A172 (cell line): ENCODE measurements at regions not wholly inside any gene's neighbourhood (a gene's known extent, or its start where the extent isn't known, plus 50 kb on each side); places are given as distances from the start of the nearest gene placed in this dataset.
A peak's percentile ranks its signal among the peaks of the same experiment; 100 is the strongest.
"Not testable (repeated sequence)": the region's sequence is repeated elsewhere in the genome, so short reads cannot be mapped to it uniquely, and the experiment has no call there.

Experiments
- DNase-seq: peaks from one replicate; pipeline ENCODE4 v3.0.0-alpha.2; 2015; ENCODE audit warnings: low spot score

DNA sequence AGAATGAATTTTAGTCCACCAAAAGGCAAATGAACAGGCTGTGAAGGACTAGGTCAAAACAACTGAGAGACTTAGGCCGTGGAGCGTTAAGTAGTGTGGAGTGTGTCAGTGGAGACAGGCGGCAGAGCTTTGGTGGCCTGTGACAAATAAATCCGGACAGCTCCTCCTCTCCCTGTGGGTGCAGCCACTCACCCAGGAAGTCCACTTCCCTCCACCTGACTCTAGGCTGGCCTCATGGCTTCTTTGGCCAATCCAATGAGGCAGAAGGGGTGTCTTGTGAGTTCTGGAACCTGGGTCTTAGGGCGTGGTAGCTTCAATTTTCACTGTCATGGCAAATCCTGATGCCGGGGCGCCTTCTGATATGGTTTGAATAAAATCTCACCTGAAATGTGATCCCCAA, 180.9 kb upstream of the C14orf180 start:
- no peak for DNase-seq

DNA sequence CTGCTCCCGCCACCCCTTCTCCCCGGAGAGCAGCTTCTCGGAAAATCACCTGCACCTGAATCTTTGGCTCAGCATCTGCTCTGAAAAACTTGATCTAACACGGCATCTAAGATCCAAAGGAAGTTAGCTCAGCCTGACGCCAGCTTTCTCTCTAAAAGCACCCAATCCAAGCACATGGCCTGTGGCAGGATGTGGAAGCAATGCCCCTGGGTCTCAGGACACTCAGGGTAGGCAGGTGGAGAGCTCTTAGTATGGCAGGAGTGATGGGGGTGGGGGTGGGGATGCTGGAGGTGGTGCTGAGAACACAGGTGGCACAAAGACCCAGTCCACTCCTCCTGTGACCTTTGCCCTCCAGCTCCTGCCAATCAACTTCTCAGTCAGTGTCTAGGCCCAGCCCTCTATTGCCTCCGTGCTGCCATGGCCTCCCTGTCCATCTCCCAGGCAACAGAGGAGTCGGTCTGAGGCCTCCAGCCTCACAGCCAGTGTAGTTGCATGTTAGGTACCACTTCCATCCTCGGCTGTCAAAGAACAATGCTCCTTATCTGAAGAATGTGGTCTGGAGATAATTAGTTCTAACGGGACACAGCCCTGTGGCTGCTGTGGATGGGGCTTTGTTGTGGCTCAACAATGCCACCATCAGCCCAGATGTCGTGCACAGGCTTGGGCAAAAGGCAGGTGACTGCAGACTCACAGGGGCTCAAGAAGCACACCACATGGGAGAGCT, 180.0 kb upstream of the C14orf180 start:
- DNase-seq: peak; percentile 1

DNA sequence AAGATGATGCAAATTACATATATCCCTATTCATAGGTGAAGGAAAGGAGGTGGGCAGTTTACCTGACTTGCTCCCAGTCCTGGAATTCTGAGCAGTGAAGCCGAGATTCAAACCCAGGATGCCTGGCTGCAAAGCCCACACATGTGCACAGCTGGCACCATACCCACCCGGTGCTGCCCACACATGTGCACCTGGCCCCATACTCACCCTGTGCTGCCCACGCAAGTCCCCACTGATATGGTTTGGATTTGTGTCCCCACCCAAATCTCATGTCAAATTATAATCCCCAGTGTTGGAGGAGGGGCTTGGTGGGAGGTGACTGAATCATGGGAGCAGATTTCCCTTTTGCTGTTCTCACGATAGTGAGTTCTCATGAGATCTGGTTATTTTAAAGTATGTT, 179.2 kb upstream of the C14orf180 start:
- no peak for DNase-seq

DNA sequence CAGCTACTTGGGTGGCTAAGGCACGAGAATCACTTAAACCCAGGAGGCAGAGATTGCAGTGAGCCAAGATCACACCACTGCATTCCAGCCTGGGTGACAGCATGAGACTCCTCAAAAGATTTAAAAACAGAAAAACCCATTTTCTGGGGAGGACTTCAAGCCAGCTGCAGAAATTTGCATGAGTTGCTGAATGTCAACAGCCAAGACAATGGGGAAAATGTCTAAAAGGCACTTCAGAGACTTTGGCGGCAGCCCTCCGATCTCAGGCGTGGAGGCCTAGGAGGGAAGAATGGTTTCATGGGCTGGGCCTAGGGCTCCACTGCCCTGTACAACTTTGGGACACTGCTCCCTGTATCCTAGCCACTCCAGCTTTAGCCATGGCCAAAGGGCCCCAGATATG, 177.8 kb upstream of the C14orf180 start:
- no peak for DNase-seq

DNA sequence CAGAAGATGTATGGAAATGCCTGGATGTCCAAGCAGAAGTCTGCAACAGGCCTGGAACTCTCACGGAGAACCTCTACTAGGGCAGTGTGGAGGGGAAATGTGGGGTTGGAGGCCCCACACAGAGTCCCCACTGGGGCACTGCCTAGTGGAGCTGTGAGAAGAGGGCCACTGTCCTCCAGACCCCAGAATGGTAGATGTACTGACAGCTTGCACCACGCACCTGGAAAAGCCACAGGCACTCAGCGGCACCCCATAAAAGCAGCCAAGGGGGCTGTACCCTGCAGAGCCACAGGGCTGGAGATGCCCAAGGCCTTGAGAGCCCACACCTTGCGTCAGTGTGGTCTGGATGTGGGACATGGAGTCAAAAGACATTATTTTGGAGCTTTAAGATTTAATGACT, 177.3 kb upstream of the C14orf180 start:
- not testable (repeated sequence) for DNase-seq

DNA sequence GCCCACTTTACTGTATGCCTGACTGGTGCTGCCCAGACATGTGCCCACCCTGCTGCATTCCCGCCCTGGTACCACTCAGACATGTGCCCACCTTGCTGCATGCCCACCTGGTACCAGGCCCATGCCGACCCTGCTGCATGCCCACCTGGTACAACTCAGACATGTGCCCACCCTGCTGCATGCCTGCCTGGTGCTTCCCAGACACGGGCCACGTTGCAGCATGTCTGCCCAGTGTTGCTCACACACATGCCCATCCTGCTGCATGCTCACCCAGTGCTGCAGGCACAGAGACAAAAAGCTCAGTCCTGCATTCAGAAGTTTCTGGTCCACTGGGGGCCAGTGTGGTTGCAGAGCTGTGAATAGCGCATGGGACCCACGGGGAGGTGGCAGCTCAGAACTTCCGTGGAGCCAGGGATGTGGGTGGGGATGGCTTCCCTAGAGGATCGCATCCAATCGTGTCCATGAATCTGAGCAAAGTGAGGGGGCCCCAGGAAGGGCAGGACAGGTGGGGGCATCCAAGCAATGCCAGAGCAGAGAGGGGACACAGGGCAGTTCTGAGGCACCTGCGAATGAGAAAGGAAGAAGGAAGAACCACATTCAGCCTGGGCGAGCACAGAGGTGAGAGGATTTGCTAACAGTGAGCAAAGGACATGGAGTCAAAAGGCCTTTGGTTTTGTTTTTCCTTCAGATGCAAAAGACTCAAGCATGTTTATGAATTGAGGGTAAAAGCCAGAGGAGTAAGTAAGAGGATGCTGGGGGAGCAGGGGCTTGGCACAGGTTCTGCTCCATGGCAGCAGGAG, 175.9 kb upstream of the C14orf180 start:
- DNase-seq: no peak

DNA sequence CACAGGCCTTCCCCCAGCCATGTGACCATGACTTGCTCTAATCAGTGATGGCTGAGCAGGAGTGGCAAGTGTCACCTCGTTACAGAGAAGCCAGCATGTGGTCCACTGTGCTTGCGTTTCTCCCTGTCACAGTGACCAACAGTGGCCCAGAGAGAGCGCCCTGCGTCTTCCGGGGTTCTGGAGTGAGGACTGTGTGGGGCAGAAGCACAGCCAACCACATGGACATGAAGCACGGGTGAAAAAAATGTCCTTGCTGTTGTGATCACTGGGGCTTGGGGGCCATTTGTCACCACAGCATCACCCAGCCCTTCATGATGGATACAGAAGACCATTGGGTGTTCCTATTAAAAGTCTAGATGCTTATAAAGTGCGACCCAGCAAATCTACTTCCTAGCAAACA, 174.6 kb upstream of the C14orf180 start:
- DNase-seq: no peak

DNA sequence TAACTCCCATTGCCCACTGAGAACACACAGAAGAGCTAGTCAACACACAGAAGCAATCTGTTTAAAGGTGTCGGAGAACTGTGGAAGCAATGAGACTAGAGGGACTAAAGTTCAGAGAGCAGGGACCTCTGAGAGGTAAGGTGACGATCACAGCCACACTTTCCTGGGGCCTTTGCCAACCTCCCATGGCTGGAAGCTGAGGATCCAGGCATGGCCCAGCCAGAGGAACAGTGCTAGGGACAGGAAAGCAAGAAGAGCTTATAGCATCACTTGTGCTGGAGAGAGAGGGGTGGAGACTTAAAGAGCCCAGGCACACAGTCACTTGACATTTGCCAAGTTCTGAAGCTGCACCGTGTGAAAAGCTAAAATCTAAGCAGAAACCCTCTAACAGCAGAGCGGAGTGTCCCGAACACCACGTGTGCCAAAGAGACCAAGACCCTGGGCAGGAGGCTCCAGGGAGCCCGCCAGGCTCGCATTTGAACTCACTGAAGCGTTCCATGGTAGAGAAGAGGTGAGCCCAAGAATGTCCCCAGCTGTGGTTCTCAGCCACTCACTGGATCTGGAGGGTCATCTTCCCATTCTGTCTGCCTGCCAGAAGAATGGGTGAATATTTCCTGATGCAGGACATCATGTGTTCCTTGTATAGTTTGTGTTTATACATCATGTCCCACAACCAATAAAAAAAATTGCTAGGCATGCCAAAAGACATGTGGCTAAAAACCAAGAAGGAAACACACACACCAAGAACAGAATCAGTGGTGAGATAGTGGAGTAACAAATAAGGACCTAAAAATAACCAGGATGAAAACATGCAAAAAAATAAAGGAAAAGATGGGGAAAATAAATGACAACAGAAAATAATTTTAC, 174.0 kb upstream of the C14orf180 start:
- DNase-seq: no peak

DNA sequence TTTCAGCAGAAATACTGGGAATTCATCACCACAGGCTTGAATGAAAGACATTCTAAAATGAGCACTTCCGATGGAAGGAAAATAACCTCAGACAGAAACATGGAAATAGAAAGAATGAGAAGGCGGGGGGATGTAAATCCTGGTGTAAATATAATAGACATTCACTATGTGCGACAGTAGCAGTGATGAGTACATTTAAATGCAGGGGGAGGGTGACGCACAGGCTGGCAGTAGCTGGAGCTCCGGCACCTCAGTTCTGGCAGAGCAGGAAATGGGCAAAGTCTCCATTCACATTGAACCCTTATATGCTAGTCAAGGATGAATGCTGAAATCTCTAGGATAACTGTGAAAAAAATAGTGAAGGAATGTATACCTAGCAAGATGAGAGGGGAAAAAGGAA, 172.7 kb upstream of the C14orf180 start:
- no peak for DNase-seq

DNA sequence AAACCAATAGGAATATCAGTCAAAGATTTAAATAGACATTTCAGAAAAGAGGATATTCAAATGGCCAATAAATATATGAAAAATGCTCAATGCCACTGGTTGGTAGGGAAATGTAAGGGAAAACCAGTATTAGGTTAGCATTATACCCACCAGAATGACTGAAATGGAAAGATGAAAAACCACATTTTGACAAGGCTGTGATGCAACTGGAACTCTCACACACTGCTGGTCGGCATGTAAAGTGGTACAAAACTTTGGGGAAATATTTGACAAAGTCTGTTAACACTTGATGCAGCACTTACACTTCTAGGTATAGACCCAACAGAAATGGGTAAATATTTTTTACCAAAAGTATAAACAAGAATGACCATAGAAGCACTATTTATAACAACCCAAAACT, 163.2 kb upstream of the C14orf180 start:
- no peak for DNase-seq

DNA sequence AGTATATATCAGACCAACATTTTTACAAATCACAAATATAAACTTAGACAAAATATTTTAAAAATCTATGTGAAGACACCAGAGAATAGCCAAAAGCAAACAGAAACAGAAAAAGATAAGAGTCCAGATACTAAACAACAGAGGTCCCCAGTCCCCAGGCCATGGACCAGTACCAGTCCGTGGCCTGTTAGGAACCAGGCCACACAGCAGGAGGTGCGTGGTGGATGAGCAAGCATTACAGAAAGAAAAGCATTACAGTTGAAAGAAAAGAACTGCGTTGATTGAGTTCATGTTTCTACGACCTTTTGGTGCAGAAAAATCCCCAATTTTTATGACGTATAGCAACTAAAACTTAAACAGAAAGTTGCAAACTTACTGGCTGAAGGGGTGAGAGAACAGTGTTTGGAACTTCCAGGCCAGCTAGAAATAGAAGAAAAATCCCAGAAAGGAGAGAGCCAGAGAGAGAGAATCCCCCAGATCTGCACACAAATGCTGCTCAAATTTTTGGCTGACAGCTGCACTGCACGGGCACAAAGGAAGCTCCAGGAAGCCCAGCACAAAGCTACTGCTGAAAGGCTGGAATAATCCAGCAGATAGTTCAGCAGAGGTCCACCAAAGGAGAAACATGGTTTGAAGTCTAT, 159.6 kb upstream of the C14orf180 start:
- DNase-seq: no peak

DNA sequence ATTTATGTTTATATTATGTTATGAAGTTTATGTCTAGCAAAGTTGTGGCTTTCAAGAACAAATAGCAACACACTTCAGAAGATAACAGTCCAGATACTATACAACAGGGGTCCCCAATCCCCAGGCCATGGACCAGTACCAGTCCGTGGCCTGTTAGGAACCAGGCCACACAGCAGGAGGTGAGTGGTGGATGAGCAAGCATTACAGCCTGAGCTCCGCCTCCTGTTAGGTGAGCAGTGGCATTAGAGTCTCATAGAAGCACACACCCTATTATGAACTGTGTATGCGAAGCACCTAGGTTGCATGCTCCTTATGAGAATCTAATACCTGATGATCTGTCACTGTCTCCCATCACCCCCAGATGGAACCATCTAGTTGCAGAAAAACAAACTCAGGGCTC, 159.0 kb upstream of the C14orf180 start:
- DNase-seq: not testable (repeated sequence)

DNA sequence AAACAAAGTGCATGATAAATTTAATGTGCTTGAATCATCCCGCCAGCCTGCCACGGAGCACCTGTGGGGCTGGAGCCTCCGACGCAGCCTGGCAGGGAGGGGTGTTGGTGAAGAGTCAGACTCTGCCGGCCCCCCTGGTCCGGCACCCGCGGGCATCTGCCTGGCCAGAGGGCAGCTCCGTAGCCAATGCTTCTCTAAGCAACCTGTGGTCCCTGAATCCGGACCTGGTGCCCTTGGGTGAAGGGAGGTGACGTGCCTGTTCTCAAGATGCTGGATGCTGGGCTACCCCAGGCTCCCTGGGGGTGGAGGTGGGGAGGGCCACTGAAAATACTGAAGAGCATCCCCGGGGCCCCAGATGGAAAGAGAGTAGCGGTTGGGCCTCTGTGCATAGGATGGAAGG, 158.6 kb upstream of the C14orf180 start:
- no peak for DNase-seq

DNA sequence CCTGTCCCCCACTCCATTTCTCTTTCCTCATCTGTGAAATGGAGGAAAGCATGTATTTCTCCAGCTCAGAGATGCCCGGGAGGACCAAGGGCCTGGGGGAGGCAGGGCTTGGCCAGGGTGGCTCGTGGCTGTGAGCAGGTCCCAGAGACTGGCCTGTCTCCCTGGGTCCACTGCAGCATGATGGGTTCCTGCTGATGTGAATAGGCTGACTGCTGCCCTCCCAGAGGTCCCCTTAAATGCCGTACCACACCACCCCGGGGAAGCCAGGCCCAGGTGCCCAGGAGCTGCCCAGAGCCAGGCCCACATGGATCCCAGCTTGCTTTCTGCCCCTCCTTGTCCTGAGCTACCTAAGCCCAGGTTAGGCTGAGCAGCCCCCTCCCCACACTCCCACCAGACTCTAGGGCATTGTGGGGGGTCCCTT, 158.2 kb upstream of the C14orf180 start:
- DNase-seq: no peak

DNA sequence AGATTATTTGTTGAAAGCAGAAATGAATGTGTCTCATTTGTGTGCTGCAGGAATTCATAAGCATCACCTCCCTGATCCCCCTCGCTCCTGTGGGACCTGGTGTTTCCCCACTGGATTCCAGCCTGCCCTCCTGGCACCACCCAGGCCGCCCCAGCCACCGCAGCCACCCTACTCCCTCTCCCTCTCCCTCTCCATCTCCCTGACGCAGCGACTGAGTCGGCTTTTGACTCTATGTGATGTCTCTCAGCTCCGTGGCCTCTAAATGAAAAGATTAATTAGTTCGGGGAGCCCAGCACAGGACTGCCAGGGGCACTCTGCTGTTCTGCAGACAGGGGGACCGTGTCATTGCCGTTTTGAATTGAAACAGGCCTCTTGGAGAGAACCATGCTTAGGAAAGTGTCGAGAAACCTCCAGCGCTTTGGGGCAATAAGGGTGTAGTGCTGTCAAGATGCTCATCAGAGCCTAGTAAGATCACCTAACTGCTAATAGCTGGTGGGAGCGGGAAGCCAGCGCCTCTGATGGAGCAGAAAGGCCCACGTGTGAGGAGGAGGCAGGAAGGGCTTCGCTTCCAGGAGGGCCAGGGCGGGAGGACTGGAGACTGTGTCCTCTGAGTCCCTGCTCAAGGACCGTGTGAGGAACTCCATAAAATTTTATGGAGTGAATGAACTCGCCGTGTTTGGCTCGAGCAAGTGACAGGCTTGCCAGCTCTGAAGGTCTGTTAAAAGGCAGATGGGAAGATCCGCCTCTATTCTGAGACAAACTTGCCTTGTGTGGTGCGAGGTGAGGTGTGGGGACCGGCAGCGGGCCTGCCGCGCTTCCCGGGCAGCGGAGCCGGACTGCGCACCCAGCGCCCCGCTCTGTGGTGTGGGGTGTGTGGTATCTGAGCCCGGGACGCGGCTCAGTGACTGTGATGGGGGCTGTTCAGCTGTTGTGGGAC, 157.4 kb upstream of the C14orf180 start:
- DNase-seq: no peak

DNA sequence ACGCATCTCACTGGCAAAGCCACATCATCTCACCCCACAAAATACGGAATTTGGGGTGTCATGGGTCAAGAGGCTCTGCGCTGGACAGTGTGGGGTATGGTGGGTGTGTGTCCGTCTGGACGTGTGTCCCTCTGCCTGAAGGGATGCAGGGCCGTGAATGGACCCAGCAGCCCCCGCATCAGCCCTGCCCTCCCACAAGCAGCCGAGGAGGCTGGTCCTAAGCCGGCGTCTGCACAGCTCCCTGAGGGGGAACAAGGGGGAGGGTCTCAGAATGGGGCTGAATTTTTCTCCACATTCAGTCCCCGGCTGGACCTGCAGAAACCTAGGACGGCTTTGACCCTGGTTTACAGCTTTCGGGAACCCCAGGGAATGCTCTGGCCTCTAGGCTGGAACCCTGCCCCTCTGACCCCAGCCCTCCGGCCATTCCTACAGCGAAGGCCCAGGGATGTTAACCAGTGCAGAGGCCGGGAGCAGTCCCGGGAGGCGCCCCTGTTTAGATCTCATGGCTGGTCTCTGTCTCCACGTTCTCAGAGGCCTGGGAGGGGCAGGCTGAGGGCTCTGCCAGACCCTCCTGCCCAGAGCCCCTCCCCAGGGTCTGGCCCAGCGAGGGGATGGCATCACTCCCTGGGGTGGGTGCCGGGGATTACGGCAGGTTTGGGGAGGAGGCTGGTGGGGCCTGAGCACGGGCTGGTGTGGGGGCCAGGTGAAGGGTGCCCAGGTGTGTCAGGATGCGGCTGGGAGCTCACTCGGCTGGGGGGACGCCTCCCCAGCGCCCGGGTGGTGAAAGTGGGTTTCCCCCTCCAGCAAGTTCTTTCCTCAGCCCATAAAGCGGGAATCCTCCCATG, 156.5 kb upstream of the C14orf180 start:
- no peak for DNase-seq

DNA sequence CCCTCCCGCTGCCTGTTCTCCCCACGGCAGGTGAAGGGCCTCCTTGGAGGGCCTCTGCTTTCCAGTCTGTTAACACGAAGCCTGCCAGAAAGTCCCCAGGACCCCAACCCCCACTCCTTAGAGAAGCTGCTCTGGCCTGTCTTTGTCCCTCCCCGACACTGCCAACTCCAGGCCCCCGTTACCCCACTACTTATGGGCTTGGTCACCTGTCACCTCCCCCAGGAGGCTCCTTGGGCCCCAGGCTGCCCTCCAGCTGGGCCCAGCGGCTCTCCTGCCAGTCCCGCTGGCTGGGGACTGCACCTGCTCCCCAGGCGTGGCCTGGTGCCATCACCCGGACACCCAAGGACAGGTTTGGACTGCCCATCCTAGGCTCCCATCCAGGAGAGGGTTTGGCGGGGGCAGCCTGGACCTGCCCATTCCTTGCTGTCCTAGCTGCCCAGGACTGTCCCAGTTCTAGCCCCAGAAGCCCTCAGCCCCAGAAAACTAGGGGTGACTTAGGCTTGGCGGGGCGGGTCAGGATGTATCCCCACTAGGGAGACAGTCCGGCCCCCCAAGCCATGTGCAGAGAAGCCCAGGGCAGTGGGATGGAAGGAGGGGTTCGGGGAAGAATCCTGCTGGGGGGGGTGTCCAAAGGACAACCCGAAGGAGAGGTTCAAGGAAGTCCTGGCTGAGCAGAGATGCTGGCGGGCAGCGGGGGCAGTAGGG, 155.7 kb upstream of the C14orf180 start:
- DNase-seq: no peak

DNA sequence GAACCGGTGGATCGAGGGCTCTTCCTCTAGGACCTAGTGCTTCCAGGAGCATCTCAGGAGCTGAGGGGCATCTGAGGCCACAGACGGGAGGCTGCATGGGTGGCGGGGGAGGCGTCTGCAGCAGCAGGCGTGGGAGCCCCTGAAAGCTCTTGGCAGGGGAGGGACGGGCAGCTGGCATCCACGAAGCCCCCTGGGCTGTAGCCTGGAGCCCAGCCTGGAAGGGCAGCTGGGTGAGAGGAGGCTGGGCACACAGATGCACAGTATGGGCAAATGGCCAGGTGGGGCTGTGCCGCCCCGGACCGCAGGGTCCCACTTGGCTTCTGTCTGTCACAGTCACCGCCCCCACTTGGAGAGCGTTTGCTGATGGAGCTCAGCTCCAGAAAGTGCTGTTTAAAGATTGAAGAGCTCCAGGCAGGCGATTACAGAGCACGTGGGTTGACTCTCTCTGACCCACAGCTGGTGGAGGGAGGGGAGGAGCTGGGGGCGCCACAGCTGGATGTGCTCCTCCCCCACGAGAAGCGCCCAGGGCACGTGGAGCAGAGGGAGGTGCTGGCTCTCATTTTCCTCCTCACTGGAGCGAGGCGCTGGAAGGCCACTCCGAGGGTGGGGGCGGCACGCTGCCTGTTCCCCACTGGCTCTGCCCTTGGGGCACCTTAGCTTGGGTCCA, 155.0 kb upstream of the C14orf180 start:
- no peak for DNase-seq
